ENCODE measurements at regions not wholly inside any gene's neighbourhood (a gene's known extent, or its start where the extent isn't known, plus 50 kb on each side); places are given as distances from the start of the nearest gene placed in this dataset.
A peak's percentile ranks its signal among the peaks of the same experiment; 100 is the strongest.

DNA sequence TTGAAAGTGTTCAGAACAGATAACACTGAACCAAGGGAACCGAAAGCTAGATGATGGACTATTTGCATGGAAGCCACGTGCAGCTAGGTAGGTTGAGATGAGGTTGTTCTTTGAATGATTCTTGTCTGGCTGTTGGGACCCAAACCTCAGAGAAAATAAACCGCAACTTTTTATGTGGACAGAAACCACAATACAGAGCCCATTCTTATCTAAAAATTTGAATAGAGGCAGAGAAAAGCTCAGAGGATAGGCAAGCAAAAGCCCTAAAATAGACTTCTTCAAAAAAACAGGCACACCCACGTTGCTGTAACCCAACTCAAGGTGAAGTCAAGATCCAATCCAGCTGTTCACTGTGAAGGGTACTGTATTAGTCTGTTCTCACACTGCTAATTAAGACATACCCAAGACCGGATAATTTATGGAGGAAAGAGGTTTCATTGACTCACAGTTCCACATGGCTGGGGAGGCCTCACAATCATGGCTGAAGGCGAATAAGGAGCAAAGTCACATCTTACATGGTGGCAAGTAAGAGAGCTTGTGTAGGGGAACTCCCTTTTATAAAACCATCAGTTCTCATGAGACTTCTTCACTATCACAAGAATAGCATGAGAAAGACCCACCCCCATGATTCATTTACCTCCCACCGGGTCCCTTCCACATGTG lies 353.8 kb downstream of the AACS start (continued):
- TF ChIP-seq, protein P1, sequence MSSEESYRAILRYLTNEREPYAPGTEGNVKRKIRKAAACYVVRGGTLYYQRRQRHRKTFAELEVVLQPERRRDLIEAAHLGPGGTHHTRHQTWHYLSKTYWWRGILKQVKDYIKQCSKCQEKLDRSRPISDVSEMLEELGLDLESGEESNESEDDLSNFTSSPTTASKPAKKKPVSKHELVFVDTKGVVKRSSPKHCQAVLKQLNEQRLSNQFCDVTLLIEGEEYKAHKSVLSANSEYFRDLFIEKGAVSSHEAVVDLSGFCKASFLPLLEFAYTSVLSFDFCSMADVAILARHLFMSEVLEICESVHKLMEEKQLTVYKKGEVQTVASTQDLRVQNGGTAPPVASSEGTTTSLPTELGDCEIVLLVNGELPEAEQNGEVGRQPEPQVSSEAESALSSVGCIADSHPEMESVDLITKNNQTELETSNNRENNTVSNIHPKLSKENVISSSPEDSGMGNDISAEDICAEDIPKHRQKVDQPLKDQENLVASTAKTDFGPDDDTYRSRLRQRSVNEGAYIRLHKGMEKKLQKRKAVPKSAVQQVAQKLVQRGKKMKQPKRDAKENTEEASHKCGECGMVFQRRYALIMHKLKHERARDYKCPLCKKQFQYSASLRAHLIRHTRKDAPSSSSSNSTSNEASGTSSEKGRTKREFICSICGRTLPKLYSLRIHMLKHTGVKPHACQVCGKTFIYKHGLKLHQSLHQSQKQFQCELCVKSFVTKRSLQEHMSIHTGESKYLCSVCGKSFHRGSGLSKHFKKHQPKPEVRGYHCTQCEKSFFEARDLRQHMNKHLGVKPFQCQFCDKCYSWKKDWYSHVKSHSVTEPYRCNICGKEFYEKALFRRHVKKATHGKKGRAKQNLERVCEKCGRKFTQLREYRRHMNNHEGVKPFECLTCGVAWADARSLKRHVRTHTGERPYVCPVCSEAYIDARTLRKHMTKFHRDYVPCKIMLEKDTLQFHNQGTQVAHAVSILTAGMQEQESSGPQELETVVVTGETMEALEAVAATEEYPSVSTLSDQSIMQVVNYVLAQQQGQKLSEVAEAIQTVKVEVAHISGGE (CRISPR knock-in tag; IDR thresholded peaks at IDR 0.05), result no peak
- TF ChIP-seq SREBF2 (IDR thresholded peaks at IDR 0.05; ENCODE audit: low read length), result no peak
- no peak for TF ChIP-seq HDAC2 (IDR thresholded peaks at IDR 0.05)
- TF ChIP-seq ESRRA (IDR thresholded peaks at IDR 0.05; ENCODE audit: low read length), result no peak
- no peak for TF ChIP-seq ZNF207 (IDR thresholded peaks at IDR 0.05; ENCODE audit: borderline replicate concordance)
- peak; percentile 72 for TF ChIP-seq RAD51 (IDR thresholded peaks at IDR 0.05)
- no peak for TF ChIP-seq IRF3 (IDR thresholded peaks at IDR 0.05)
- no peak for TF ChIP-seq MXI1 (IDR thresholded peaks at IDR 0.05; ENCODE audit: low read depth, low read length)
- TF ChIP-seq ZBTB40 (IDR thresholded peaks at IDR 0.05; ENCODE audit: borderline replicate concordance), result no peak
- TF ChIP-seq BHLHE40 (IDR thresholded peaks at IDR 0.05; ENCODE audit: borderline replicate concordance in 1 of 2, low read depth in 2 of 2, low read length in 1 of 2), result peak; percentile 91 to 94
- no peak for TF ChIP-seq STAT1 (conservative IDR thresholded peaks at IDR 0.05)
- no peak for TF ChIP-seq LARP7 (IDR thresholded peaks at IDR 0.05)
- TF ChIP-seq ZNF384 (IDR thresholded peaks at IDR 0.05; ENCODE audit: borderline replicate concordance, low read depth, low read length), result peak; percentile 39; the same call in 1 of the 2 replicates
- TF ChIP-seq FOXM1 (IDR thresholded peaks at IDR 0.05; ENCODE audit: low read depth, low read length), result peak; percentile 82
- TF ChIP-seq IRF4 (IDR thresholded peaks at IDR 0.05; ENCODE audit: low read depth, low read length), result 0 out of 2 replicates have a peak, but pooled peaks have one; percentile 21
- peak; percentile 55 to 68; a peak in 3 of 4 replicates for TF ChIP-seq IKZF2 (IDR thresholded peaks at IDR 0.05)
- TF ChIP-seq, protein P2, sequence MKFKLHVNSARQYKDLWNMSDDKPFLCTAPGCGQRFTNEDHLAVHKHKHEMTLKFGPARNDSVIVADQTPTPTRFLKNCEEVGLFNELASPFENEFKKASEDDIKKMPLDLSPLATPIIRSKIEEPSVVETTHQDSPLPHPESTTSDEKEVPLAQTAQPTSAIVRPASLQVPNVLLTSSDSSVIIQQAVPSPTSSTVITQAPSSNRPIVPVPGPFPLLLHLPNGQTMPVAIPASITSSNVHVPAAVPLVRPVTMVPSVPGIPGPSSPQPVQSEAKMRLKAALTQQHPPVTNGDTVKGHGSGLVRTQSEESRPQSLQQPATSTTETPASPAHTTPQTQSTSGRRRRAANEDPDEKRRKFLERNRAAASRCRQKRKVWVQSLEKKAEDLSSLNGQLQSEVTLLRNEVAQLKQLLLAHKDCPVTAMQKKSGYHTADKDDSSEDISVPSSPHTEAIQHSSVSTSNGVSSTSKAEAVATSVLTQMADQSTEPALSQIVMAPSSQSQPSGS (IDR thresholded peaks at IDR 0.05; ENCODE audit: low read length), result peak; percentile 84
- peak; percentile 62; the same call in 1 of the 2 replicates for TF ChIP-seq NR2F1 (conservative IDR thresholded peaks at IDR 0.05)
- peak; percentile 93 for TF ChIP-seq MEF2A (IDR thresholded peaks at IDR 0.05; ENCODE audit: insufficient read depth, low read depth, low read length)
- no peak for TF ChIP-seq PAX8 (IDR thresholded peaks at IDR 0.05)
- no peak for TF ChIP-seq NFXL1 (IDR thresholded peaks at IDR 0.05; ENCODE audit: borderline replicate concordance)
